ENCODE measurements at regions not wholly inside any gene's neighbourhood (a gene's known extent, or its start where the extent isn't known, plus 50 kb on each side); places are given as distances from the start of the nearest gene placed in this dataset.
"Not testable (repeated sequence)": the region's sequence is repeated elsewhere in the genome, so short reads cannot be mapped to it uniquely, and the experiment has no call there.

DNA sequence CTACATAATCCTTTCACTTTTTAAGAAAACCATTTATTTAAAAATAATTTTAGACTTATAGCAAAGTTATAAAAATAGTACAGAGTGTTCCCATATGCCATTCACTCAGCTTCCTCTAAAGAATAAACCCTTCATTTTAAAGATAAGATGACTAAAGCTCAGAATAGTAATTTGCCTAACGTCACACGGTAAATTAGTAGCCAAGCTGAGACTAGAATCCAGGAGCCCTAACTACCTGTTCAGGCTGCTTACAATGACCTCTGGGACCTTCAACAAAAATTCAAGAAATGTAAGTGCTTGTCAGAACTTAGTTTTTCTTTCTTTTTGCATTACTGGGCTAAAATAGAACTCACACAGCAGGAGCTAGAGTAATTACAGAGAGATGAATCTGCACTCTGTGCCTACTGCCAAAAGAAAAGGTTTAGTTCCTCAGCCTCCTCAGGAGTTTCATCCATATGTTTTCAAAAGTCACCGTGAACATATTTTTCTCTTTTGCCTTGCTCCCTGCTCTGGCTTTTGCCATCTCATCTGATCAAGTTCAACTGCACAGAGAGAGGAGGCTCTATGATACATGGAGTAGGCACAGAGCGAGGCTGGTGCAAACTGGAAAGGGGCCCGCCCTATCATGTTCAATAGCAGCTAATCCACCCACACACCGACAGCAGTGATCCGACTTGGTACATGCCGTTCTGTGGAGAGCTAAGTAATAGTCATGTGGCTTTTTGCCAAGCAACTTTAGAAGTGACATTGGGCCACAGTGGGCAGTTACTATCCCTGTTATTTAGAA, 112.7 kb upstream of the SEC22B start:
- not testable (repeated sequence) for H3K4me3 ChIP-seq, H3K27me3 ChIP-seq, H3K9me3 ChIP-seq, H3K36me3 ChIP-seq, DNase-seq

DNA sequence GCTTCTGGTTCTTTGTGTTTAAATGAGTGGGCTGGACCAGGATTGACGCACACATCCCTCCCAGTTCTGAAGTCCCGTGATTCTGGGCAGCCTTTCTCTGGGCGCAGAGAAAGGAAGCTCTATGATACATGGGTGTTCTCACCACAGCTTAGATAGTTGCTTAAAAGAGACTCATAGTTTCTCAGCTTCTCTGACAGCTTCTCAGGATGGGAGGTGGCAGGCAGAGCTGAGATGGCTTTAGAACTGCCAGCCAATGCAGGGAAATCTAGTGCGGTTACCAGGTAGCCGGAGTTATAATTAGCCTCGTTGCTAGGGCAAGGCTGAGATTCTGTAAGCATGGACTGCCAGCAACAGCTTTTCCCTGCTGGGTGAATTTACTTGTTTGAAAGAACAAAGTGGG, 111.8 kb upstream of the SEC22B start:
- not testable (repeated sequence) for H3K27me3 ChIP-seq, H3K4me3 ChIP-seq, H3K9me3 ChIP-seq, DNase-seq, H3K36me3 ChIP-seq

DNA sequence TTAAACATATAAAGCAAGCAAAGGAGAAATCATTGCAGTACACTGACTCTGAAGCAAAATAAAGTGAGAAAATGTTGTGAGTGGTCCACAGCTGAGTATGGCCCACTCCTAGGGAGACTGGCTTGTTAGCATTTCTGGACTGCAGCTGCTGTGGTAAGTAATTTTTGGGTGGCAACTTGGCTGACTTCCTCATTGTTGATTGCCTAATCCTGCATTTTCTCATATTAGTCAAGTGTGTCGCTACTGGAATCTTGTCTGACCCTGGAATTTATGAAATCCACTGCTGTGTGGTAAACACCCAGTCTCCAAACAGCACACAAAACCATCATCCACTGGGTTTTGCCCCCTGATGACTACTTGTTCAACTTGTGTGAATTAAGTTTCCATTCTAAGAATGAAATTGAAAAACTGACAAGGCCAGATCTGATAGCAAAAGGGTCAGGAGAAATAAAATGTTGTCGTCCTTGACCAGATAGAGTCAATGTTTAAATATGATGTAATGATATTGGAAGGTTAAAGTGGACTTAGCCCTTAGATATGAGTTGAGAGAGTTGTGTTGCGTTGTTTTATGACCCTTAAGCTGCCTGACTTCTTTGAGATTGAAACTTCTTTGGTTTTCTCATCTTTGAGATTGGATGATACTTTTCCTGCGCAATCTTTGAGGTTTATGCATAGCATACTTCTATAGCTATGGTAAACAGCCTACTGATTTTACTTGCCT, 106.6 kb upstream of the SEC22B start:
- H3K9me3 ChIP-seq, H3K36me3 ChIP-seq, H3K4me3 ChIP-seq, H3K27me3 ChIP-seq, DNase-seq: not testable (repeated sequence)

DNA sequence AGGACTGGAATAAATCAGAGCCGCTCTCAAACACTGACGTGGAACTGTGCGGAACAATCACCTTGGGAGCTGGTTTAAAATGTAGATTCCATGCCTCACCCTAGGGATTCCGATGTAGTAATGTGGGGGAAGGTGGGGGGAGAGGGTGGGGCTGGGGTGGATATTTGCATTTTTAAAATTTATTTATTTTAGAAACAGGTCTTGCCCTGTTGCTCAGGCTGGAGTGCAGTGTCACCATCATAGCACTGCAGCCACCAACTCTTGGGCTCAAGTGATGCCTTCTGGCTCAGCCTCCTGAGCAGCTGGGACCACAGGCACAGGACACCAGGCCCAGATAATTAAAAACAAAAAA, 101.9 kb upstream of the SEC22B start:
- not testable (repeated sequence) for H3K27me3 ChIP-seq, H3K36me3 ChIP-seq, H3K9me3 ChIP-seq, DNase-seq, H3K4me3 ChIP-seq

DNA sequence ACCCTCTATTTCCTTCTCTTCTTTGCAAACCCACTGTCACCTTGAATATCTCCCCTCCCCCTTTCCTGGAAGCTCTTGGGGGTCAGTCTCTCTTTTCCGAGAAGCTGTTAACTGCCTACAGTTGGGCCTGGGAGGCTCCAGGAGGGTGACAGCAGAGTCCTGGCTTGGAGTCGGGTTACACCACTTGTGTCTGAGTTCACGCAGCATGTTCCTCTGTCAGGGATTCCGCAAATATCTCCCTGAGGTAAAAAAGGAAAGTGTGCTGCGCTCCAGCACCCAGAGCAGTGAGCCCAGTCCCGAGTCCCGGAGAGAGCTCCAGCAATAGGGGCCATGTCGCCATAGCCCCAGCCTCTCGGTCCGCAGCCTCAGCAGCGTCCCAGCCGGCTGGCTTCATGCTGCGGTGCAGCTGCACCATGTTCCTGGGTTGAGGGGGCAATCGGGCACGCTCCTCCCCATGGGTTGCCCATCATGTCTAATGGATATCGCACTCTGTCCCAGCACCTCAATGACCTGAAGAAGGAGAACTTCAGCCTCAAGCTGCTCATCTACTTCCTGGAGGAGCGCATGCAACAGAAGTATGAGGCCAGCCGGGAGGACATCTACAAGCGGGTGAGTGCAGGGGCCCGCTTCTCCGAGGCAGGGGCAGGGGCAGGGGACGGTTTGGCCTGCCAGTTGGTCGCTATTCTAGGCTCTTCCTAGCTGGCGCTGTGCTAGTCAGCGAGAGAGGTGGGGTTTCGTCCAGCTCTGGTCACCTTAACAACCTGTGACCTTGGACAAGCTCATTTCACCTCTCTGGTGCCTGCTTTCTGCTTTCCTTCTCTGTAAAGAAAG, 101.3 kb upstream of the SEC22B start:
- not testable (repeated sequence) for H3K27me3 ChIP-seq

DNA sequence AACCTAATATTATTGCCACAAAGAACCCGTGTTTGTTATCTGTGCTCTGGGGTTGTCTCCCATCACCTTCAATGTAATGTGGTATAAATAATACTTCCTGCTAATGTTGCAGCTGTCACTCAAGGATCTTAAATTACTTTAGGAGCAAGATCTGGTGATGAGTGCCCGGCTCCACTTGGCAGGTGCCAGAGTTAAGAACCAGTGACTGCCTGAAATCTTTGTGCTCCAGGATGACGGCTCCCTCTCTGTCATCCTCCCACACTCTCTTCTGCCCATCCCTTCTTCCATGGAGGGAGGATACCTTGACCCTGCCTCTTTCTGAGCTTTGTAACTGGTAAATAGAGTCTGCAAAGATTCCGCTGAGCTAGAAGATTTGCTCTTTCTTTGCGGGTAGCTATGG, 100.4 kb upstream of the SEC22B start:
- not testable (repeated sequence) for H3K9me3 ChIP-seq, DNase-seq, H3K4me3 ChIP-seq, H3K27me3 ChIP-seq, H3K36me3 ChIP-seq

More for the DNA sequence above, 101.3 kb upstream of the SEC22B start:
- not testable (repeated sequence) for DNase-seq, H3K4me3 ChIP-seq, H3K36me3 ChIP-seq, H3K9me3 ChIP-seq

DNA sequence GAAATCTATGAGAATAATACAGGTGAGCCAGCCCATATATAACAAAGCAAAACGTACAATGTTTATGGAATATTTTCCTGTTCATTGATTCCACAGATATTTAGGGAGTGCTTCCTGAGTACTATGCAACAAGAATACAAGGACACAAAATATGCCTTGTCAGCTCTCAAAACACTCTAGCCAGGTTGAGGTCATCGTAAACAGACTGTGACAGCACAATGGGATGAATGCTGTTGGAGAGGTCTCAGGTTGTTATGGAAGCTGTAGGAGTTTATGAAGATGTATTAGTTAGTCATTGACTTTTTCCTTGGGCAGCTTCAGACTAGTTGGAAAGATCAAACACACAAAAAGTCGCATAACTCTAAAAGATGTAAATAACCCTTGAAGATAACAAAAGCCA, 98.1 kb upstream of the SEC22B start:
- H3K27me3 ChIP-seq, H3K36me3 ChIP-seq, DNase-seq, H3K9me3 ChIP-seq, H3K4me3 ChIP-seq: not testable (repeated sequence)

DNA sequence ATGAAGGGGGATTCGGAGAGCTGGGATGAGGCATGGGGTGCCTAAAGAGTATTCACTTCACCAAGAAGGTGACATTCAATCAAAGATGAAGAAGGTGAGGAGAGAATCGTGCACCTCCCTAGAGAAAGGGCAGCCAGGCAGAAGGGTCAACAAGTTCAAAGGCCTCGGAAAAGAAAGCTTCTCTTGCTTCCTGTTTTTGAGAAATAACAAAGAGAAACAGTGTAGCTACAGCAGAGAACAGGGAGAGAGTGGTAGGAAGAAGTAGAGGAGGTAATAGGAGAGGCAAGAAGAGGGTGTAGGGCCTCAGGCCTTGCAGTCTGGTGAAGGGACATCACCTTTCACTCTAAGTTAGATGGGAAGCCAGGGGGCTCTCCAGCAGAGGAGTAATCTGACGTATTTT, 97.0 kb upstream of the SEC22B start:
- H3K27me3 ChIP-seq, H3K36me3 ChIP-seq, H3K4me3 ChIP-seq, DNase-seq, H3K9me3 ChIP-seq: not testable (repeated sequence)

DNA sequence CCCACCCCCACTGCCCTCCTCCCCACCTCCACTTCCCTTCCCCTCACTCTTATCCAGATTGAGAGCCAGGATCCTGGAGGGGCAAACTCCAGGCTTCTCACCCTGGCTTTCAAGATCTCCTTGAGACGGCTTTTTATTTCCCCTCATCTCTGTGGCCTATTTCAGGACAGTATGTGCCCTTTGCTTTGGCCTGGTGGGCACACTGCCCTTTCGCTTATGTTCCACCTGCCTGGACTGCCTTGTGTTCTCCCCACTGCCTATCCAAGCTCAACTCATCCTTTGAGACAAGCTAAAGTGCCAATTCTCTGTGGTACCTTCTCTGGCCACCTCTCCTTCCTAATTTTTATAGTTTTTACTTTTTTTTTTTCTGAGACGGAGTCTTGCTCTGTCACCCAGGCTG, 95.9 kb upstream of the SEC22B start:
- DNase-seq, H3K27me3 ChIP-seq, H3K4me3 ChIP-seq, H3K36me3 ChIP-seq, H3K9me3 ChIP-seq: not testable (repeated sequence)

DNA sequence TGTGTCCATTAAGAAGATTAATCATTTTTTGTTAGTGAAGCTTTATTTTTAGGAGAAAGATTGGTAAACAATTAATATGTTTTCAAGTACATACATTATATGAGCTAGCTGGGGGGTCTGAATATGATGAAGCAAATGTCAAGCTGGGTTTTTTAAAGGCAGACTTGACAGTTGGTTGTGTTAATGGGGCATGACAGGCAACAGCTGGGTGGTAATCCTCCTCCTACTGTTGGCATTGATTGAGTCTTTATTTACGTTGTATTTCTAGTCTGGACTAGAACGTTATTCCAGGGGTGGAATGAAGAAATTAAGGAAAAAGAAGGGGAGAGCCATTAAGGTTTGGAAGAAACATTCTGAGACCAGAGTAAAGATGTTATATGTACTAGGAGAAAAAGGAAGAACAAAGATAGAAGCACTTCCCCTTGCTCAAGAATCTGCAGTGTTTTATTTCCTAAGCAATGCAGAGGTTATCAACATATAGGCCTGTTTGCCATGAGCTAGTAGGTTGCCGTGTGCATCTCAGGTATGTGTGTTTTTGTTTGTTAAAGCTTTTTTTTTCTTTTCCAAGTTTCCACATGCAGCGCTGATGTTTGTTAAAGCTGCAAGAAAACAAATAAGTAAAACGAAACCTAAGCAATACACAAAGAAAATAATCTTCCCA, 95.4 kb upstream of the SEC22B start:
- not testable (repeated sequence) for DNase-seq, H3K27me3 ChIP-seq, H3K9me3 ChIP-seq, H3K36me3 ChIP-seq, H3K4me3 ChIP-seq

DNA sequence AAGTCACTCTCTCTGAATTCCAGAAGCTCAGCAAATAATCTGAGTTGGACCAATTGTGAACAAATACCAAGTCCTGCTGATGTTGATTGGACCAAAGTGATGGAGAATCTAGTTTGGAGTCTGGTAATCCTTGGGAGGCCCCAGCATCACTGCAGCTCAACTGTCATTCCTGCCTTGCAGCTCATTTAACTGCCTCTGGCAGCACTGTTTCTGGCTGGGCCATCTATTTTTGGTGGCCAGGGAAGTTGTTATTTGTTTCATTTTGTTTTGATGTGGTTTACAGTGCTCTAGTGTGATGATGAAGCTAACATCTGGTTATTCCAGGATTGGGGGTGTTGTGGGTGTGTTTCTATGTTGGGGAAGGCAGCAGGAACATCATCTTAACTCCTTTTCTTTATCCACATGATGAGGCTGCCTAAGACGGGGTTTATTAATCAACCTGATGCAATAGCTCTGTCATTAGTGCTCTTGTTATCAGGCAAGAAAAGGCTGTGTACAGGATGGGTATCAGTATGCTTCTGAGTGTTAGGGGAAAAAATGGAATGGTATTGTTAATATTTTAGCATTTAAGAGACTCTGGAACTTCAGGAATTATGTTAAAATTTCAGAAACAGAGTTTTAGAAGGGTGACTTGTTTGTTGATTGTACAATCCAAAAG, 91.7 kb upstream of the SEC22B start:
- H3K36me3 ChIP-seq, H3K9me3 ChIP-seq, H3K4me3 ChIP-seq, H3K27me3 ChIP-seq: not testable (repeated sequence)
- peak; percentile 1 for DNase-seq

DNA sequence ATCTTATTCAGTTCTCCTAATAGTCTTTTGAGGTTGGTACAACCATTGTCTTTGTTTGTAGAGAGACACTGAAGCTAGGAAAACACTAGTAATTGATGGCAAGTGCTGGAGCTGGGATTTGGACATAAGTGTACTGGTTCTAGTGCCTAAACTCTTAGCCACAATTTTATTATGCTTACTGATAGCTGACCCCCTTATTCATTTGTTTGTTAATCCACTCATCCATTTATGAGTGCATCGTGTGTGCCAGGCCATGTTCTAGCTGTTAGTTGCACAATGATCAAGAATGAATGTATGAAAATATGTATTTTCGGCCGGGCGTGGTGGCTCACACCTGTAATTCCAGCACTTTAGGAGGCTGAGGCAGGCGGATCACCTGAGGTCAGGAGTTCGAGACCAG, 88.2 kb upstream of the SEC22B start:
- not testable (repeated sequence) for H3K27me3 ChIP-seq, H3K9me3 ChIP-seq, DNase-seq, H3K4me3 ChIP-seq, H3K36me3 ChIP-seq

DNA sequence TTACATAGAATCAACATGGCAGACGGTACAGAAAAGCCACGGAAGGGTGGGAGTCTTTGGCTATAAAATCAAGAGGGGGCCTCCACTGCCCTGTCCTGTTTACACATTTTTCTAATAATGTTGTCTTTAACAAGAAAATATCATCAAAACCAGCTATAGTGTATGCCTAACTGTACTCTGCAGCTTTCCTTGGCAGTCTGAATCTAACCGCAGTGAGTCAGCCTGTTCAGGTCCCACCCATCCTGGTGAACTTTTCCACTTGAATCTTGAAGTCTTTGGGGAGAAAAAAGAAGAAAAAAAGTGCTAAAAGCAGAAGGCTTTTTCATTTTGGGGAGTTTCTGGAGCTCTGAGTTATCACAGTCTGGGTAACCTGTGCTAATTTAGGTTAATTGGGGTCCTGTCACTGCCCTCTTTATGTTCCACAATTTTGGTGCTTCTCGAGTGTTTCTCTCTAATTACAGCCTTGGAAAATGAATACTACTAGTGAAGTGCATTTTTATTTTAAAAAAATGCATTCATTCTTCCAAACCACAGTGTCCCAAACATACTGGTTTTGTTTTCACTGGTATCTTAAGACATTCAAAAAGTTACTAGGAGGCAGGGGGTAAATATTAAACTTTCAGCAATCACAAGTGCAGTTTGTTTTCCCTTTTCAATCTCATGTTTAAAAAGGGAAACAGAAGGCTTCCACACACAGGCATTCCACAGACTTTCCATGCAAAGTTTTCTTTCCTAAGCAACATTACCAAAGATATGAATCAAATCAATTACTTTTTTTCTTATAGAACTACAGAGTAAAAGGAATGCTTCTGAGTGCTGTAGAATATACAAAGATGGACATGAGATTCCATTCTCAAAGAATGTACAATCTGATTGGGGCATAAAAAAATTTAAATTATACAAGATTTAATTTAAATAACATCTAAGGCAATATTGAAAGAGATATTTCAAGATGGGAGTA, 86.8 kb upstream of the SEC22B start:
- H3K36me3 ChIP-seq, H3K9me3 ChIP-seq, H3K4me3 ChIP-seq, DNase-seq, H3K27me3 ChIP-seq: not testable (repeated sequence)

DNA sequence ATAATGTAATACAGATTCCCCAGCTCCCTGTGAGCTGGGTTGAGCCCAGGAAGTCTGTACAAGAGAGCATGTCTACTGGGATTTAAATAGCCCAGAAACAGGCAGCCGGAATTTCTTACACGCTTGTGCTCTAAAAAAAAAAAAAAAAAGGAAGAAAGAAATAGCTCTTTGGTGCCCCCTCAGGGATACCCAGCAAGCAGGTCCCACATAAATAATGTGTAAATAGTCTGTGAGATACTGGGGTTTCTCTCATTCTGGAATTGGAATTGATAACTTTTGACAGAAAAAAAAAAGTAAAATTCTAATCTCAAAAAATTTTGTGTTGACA, 81.4 kb upstream of the SEC22B start:
- DNase-seq, result peak; percentile 1
- not testable (repeated sequence) for H3K36me3 ChIP-seq, H3K9me3 ChIP-seq, H3K27me3 ChIP-seq, H3K4me3 ChIP-seq

DNA sequence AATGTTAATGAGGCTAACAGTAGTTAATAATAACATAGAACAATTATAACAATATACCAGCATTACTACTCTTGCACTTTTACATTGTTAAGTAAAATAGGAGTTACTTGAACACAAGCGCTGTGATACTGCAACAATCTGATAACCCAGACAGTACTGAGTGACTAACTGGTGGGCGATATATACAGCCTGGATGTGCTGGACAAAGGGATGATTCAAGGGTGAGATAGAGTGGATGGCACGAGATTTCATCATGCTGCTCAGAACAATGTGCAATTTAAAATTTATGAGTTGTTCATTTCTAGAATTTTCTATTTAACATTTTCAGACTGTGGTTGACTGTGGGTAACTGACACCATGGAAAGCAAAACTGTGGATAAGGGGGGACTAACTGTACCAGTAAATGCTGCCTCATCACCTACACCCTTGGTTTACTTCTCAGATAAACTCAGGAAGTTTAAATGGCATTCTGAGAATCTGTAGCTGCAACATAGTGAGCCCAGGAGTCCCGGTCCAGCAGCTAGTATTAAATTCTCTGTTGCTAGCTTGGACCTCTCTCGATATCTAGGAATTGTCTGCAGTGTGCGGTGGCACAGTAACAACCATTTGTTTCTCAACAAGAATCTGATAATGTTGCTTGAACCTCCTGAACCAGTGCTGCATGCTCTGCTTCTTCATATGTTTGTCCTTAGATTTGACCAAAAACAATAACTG, 80.9 kb upstream of the SEC22B start:
- not testable (repeated sequence) for H3K27me3 ChIP-seq, H3K4me3 ChIP-seq, DNase-seq, H3K36me3 ChIP-seq, H3K9me3 ChIP-seq

Measured in MG63 (cell line).